ENCODE measurements at regions not wholly inside any gene's neighbourhood (a gene's known extent, or its start where the extent isn't known, plus 50 kb on each side); places are given as distances from the start of the nearest gene placed in this dataset.

DNA sequence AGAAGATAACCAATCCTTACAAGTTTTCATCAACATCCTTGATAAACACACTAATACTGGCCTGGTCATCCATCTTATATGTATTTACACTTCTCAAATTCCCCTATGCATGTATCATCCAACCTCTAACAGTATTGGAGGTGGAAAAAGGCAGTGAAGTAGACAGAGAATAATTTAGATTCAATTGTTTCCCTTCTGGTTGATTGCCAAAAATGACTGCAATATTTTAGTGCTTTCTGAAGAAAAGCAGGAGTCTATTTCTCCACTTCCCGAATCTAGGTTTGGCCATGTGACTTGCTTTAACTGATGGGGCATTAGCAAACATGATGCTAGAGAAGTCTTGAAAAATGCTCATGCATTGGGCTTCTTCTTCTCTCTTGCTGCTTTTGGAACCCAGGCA is 78.3 kb upstream of the METAP2 start:
- TF ChIP-seq, protein P1, sequence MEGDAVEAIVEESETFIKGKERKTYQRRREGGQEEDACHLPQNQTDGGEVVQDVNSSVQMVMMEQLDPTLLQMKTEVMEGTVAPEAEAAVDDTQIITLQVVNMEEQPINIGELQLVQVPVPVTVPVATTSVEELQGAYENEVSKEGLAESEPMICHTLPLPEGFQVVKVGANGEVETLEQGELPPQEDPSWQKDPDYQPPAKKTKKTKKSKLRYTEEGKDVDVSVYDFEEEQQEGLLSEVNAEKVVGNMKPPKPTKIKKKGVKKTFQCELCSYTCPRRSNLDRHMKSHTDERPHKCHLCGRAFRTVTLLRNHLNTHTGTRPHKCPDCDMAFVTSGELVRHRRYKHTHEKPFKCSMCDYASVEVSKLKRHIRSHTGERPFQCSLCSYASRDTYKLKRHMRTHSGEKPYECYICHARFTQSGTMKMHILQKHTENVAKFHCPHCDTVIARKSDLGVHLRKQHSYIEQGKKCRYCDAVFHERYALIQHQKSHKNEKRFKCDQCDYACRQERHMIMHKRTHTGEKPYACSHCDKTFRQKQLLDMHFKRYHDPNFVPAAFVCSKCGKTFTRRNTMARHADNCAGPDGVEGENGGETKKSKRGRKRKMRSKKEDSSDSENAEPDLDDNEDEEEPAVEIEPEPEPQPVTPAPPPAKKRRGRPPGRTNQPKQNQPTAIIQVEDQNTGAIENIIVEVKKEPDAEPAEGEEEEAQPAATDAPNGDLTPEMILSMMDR (IDR thresholded peaks at IDR 0.05): no peak
- TF ChIP-seq, protein P2, sequence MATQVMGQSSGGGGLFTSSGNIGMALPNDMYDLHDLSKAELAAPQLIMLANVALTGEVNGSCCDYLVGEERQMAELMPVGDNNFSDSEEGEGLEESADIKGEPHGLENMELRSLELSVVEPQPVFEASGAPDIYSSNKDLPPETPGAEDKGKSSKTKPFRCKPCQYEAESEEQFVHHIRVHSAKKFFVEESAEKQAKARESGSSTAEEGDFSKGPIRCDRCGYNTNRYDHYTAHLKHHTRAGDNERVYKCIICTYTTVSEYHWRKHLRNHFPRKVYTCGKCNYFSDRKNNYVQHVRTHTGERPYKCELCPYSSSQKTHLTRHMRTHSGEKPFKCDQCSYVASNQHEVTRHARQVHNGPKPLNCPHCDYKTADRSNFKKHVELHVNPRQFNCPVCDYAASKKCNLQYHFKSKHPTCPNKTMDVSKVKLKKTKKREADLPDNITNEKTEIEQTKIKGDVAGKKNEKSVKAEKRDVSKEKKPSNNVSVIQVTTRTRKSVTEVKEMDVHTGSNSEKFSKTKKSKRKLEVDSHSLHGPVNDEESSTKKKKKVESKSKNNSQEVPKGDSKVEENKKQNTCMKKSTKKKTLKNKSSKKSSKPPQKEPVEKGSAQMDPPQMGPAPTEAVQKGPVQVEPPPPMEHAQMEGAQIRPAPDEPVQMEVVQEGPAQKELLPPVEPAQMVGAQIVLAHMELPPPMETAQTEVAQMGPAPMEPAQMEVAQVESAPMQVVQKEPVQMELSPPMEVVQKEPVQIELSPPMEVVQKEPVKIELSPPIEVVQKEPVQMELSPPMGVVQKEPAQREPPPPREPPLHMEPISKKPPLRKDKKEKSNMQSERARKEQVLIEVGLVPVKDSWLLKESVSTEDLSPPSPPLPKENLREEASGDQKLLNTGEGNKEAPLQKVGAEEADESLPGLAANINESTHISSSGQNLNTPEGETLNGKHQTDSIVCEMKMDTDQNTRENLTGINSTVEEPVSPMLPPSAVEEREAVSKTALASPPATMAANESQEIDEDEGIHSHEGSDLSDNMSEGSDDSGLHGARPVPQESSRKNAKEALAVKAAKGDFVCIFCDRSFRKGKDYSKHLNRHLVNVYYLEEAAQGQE (IDR thresholded peaks at IDR 0.05; ENCODE audit: insufficient read depth in 1 of 2, low read depth in 2 of 2, low read length in 1 of 2): no peak
- no peak for TF ChIP-seq POLR2AphosphoS5 (IDR thresholded peaks at IDR 0.05; ENCODE audit: low read depth, low read length)

Measured in Panc1 (cell line).